HL-60 (cell line): ENCODE measurements at regions not wholly inside any gene's neighbourhood (a gene's known extent, or its start where the extent isn't known, plus 50 kb on each side); places are given as distances from the start of the nearest gene placed in this dataset.

Experiments used
- GABPA ChIP-seq: IDR thresholded peaks from 2 replicates; pipeline ENCODE4 v1.6.1; 2012; ENCODE audit warnings: low read depth
- POLR2AphosphoS5 ChIP-seq: IDR thresholded peaks from 2 replicates; pipeline ENCODE4 v1.6.1; 2012; ENCODE audit warnings: low read depth
- SPI1 ChIP-seq: IDR thresholded peaks from 2 replicates; pipeline ENCODE4 v1.6.1; 2012; ENCODE audit warnings: low read depth, mild to moderate bottlenecking, borderline replicate concordance
- TF ChIP-seq, protein P1 (sequence below): IDR thresholded peaks from one replicate; pipeline ENCODE4 v1.5.1; 2011; ENCODE audit warnings: low read length, control low read depth, inconsistent platforms; ENCODE audit not compliant: insufficient read depth
- TF ChIP-seq, protein P2 (sequence below): IDR thresholded peaks from 2 replicates; pipeline ENCODE4 v1.6.1; 2012; ENCODE audit warnings: low read depth; ENCODE audit not compliant: insufficient replicate concordance

DNA sequence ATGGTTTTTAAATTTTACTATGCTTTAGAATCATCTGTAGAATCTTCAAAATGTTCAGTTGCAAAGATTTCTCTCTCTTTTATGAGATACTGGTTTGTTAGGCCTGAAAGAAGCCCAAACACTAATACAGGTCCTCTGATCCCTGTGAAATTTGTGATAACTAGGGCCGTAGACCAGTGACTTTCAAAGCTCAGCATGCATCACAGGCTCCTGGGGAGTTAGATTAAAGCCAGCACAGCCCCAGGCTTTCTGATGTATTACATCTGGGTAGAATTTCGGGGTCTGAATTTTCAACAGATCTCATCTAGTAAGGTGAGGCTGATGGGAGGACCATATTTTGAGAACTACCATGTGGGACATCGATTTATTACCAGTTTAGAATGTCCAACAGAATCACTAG is 194.1 kb upstream of the PTPRD start:
- TF ChIP-seq, protein P1, sequence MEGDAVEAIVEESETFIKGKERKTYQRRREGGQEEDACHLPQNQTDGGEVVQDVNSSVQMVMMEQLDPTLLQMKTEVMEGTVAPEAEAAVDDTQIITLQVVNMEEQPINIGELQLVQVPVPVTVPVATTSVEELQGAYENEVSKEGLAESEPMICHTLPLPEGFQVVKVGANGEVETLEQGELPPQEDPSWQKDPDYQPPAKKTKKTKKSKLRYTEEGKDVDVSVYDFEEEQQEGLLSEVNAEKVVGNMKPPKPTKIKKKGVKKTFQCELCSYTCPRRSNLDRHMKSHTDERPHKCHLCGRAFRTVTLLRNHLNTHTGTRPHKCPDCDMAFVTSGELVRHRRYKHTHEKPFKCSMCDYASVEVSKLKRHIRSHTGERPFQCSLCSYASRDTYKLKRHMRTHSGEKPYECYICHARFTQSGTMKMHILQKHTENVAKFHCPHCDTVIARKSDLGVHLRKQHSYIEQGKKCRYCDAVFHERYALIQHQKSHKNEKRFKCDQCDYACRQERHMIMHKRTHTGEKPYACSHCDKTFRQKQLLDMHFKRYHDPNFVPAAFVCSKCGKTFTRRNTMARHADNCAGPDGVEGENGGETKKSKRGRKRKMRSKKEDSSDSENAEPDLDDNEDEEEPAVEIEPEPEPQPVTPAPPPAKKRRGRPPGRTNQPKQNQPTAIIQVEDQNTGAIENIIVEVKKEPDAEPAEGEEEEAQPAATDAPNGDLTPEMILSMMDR = no peak
- TF ChIP-seq POLR2AphosphoS5 = no peak
- TF ChIP-seq, protein P2, sequence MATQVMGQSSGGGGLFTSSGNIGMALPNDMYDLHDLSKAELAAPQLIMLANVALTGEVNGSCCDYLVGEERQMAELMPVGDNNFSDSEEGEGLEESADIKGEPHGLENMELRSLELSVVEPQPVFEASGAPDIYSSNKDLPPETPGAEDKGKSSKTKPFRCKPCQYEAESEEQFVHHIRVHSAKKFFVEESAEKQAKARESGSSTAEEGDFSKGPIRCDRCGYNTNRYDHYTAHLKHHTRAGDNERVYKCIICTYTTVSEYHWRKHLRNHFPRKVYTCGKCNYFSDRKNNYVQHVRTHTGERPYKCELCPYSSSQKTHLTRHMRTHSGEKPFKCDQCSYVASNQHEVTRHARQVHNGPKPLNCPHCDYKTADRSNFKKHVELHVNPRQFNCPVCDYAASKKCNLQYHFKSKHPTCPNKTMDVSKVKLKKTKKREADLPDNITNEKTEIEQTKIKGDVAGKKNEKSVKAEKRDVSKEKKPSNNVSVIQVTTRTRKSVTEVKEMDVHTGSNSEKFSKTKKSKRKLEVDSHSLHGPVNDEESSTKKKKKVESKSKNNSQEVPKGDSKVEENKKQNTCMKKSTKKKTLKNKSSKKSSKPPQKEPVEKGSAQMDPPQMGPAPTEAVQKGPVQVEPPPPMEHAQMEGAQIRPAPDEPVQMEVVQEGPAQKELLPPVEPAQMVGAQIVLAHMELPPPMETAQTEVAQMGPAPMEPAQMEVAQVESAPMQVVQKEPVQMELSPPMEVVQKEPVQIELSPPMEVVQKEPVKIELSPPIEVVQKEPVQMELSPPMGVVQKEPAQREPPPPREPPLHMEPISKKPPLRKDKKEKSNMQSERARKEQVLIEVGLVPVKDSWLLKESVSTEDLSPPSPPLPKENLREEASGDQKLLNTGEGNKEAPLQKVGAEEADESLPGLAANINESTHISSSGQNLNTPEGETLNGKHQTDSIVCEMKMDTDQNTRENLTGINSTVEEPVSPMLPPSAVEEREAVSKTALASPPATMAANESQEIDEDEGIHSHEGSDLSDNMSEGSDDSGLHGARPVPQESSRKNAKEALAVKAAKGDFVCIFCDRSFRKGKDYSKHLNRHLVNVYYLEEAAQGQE = no peak
- no peak for TF ChIP-seq GABPA
- no peak for TF ChIP-seq SPI1
